ENCODE measurements at regions not wholly inside any gene's neighbourhood (a gene's known extent, or its start where the extent isn't known, plus 50 kb on each side); places are given as distances from the start of the nearest gene placed in this dataset.

GRCh38 chr5:60092671-60093422 is 199.3 kb upstream of the PDE4D start:
- TF ChIP-seq FOXP2 (optimal IDR thresholded peaks at IDR 0.05; ENCODE audit: borderline replicate concordance, extremely low read depth, extremely low read length, insufficient read depth) (no peak), REST (IDR thresholded peaks at IDR 0.05; ENCODE audit: insufficient read depth in 1 of 2, low read depth in 2 of 2, low read length in 2 of 2) (no peak), POLR2AphosphoS5 (IDR thresholded peaks at IDR 0.05; ENCODE audit: low read depth, low read length) (no peak), TAF1 (IDR thresholded peaks at IDR 0.05; ENCODE audit: borderline replicate concordance, insufficient read depth, low read length) (no peak), SIN3A (IDR thresholded peaks at IDR 0.05; ENCODE audit: borderline replicate concordance, insufficient read depth, low read length) (no peak)

GRCh38 chr5:60086583-60086982 is 193.1 kb upstream of the PDE4D start:
- TF ChIP-seq TAF1 (IDR thresholded peaks at IDR 0.05; ENCODE audit: borderline replicate concordance, insufficient read depth, low read length) (no peak), SIN3A (IDR thresholded peaks at IDR 0.05; ENCODE audit: borderline replicate concordance, insufficient read depth, low read length) (no peak), REST (IDR thresholded peaks at IDR 0.05; ENCODE audit: insufficient read depth in 1 of 2, low read depth in 2 of 2, low read length in 2 of 2) (no peak), POLR2AphosphoS5 (IDR thresholded peaks at IDR 0.05; ENCODE audit: low read depth, low read length) (no peak), FOXP2 (optimal IDR thresholded peaks at IDR 0.05; ENCODE audit: borderline replicate concordance, extremely low read depth, extremely low read length, insufficient read depth) (no peak)

GRCh38 chr5:60084226-60084625 is 190.7 kb upstream of the PDE4D start:
- TF ChIP-seq TAF1 (IDR thresholded peaks at IDR 0.05; ENCODE audit: borderline replicate concordance, insufficient read depth, low read length) (no peak), FOXP2 (optimal IDR thresholded peaks at IDR 0.05; ENCODE audit: borderline replicate concordance, extremely low read depth, extremely low read length, insufficient read depth) (no peak), SIN3A (IDR thresholded peaks at IDR 0.05; ENCODE audit: borderline replicate concordance, insufficient read depth, low read length) (no peak), REST (IDR thresholded peaks at IDR 0.05; ENCODE audit: insufficient read depth in 1 of 2, low read depth in 2 of 2, low read length in 2 of 2) (no peak), POLR2AphosphoS5 (IDR thresholded peaks at IDR 0.05; ENCODE audit: low read depth, low read length) (no peak)

- TF ChIP-seq FOXP2 (optimal IDR thresholded peaks at IDR 0.05; ENCODE audit: borderline replicate concordance, extremely low read depth, extremely low read length, insufficient read depth): no peak
- TF ChIP-seq POLR2AphosphoS5 (IDR thresholded peaks at IDR 0.05; ENCODE audit: low read depth, low read length): no peak
- no peak for TF ChIP-seq TAF1 (IDR thresholded peaks at IDR 0.05; ENCODE audit: borderline replicate concordance, insufficient read depth, low read length)
- no peak for TF ChIP-seq REST (IDR thresholded peaks at IDR 0.05; ENCODE audit: insufficient read depth in 1 of 2, low read depth in 2 of 2, low read length in 2 of 2)
- TF ChIP-seq SIN3A (IDR thresholded peaks at IDR 0.05; ENCODE audit: borderline replicate concordance, insufficient read depth, low read length): no peak
These were observed 183.8 kb upstream of the PDE4D start for GRCh38 chr5:60077292-60077691.
